Adrenal gland (tissue), 5 donors: ENCODE measurements at regions not wholly inside any gene's neighbourhood (a gene's known extent, or its start where the extent isn't known, plus 50 kb on each side); places are given as distances from the start of the nearest gene placed in this dataset.
"Not testable (repeated sequence)": the region's sequence is repeated elsewhere in the genome, so short reads cannot be mapped to it uniquely, and the experiment has no call there.

ENCODE experiments used
- CTCF ChIP-seq, 6 experiments: fragments of 450-650 bp in 4 of 6; fragments of 200-600 bp in 2 of 6; sonication (generic) in 1 of 6; IDR thresholded peaks; 1 replicate in 5 of 6; 2 replicates in 1 of 6; pipeline versions ENCODE4 v1.5.1 to v1.8.0; 2016 to 2021; ENCODE audit warnings: antibody characterized with exemption in 6 of 6, mild to moderate bottlenecking in 2 of 6, moderate library complexity in 1 of 6
- POLR2A ChIP-seq, 2 donors: fragments of 450-650 bp; IDR thresholded peaks; one replicate each; pipeline ENCODE4 v1.6.1; 2017; ENCODE audit warnings: antibody characterized with exemption in 2 of 2, mild to moderate bottlenecking in 2 of 2, moderate library complexity in 1 of 2
- donor health status: DM: no; HTN: no; CAD: no.

DNA sequence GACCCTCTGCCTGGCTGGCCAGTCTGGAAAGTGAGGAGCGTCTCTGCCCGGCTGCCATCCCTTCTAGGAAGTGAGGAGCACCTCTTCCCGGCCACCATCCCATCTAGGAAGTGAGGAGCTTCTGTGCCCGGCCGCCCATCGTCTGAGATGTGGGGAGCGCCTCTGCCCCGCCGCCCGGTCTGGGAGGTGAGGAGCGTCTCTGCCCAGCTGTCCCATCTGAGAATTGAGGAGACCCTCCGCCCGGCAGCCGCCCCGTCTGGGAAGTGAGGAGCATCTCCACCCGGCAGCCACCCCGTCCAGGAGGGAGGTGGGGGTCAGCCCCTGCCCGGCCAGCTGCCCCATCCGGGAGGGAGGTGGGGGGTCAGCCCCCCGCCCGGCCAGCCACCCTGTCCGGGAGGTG is 500.3 kb downstream of the ZNF33B start:
- TF ChIP-seq CTCF, POLR2A (IDR thresholded peaks at IDR 0.05): not testable (repeated sequence)
